WERI-Rb-1 (cell line): ENCODE measurements at regions not wholly inside any gene's neighbourhood (a gene's known extent, or its start where the extent isn't known, plus 50 kb on each side); places are given as distances from the start of the nearest gene placed in this dataset.
A peak's percentile ranks its signal among the peaks of the same experiment; 100 is the strongest.

Experiments used
- DNase-seq: peaks from one replicate; pipeline ENCODE4 v3.0.0-alpha.2; 2020
- H3K27ac ChIP-seq: fragments of 250-450 bp; sonication (Bioruptor Pico); 2 replicates; pipeline ENCODE4 v1.5.1; 2020; ENCODE audit warnings: mild to moderate bottlenecking, moderate library complexity
- H3K27me3 ChIP-seq: fragments of 250-450 bp; sonication (Bioruptor Pico); 2 replicates; pipeline ENCODE4 v1.5.1; 2021; ENCODE audit warnings: mild to moderate bottlenecking, low read depth, moderate library complexity; ENCODE audit not compliant: insufficient read depth, severe bottlenecking
- H3K36me3 ChIP-seq: fragments of 250-450 bp; sonication (Bioruptor Pico); 2 replicates; pipeline ENCODE4 v1.5.1; 2020; ENCODE audit warnings: mild to moderate bottlenecking, moderate library complexity
- H3K4me3 ChIP-seq: 2 replicates; pipeline ENCODE4 v1.5.1; 2011; ENCODE audit warnings: low read depth, mild to moderate bottlenecking, control low read depth, low read length
- H3K9me3 ChIP-seq: fragments of 250-450 bp; sonication (Bioruptor Pico); 2 replicates; pipeline ENCODE4 v1.5.1; 2021; ENCODE audit warnings: mild to moderate bottlenecking, moderate library complexity; ENCODE audit not compliant: severe bottlenecking
- TF ChIP-seq, protein P1 (sequence below): IDR thresholded peaks from 2 replicates; pipeline ENCODE4 v1.5.1; 2011; ENCODE audit warnings: low read depth, mild to moderate bottlenecking, control low read depth, inconsistent platforms, low read length

DNA sequence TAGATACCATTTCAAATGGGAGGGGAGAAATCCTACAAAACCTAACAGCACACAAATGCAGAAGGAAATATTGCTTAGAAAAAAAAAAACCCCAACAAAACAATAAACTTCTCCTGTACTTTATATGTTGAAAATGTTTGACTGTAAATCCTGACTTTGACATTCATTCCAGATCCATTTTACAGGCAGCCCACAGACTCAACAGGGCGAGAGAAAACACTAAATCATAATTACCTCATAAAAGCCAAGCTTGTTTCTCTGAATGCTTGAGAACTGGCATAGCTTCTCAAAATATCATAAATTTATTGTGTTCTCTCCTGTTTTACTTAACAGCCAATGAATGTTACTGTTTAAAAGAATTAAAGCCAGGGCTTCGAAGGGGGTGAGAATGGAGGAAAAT is 273.2 kb downstream of the CD83 start:
- Histone ChIP-seq H3K27me3 (no peaks in the 10 kb centered on the region), H3K36me3 (no peaks in the 10 kb centered on the region), H3K4me3 (no peak overlapping the region), H3K9me3 (no peaks in the 10 kb centered on the region), H3K27ac (no peak overlapping the region)
- no peak for DNase-seq
- TF ChIP-seq, protein P1, sequence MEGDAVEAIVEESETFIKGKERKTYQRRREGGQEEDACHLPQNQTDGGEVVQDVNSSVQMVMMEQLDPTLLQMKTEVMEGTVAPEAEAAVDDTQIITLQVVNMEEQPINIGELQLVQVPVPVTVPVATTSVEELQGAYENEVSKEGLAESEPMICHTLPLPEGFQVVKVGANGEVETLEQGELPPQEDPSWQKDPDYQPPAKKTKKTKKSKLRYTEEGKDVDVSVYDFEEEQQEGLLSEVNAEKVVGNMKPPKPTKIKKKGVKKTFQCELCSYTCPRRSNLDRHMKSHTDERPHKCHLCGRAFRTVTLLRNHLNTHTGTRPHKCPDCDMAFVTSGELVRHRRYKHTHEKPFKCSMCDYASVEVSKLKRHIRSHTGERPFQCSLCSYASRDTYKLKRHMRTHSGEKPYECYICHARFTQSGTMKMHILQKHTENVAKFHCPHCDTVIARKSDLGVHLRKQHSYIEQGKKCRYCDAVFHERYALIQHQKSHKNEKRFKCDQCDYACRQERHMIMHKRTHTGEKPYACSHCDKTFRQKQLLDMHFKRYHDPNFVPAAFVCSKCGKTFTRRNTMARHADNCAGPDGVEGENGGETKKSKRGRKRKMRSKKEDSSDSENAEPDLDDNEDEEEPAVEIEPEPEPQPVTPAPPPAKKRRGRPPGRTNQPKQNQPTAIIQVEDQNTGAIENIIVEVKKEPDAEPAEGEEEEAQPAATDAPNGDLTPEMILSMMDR, result no peak

DNA sequence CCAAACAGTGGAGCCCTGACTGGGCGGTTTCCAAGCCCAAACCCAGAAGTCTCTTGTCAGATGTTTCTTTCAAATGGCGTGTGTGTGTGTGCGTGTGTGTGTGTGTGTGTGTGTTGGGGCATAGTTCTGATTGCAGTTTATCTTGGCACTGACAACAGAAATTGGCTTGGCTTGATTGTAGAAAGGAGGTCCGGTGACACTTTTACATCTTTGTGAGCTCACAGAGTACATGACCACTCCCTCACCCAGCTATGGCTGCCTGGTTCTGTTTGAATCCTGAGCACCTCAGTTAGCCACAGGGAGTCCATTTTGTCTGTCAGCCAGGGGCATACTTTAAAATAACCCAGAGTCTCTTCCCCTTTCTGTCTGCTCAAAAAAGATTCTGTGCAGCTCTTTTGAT is 276.3 kb downstream of the CD83 start:
- TF ChIP-seq, protein P1, result no peak
- Histone ChIP-seq H3K36me3 (no peaks in the 10 kb centered on the region), H3K27me3 (no peaks in the 10 kb centered on the region), H3K27ac (no peak overlapping the region), H3K9me3 (no peaks in the 10 kb centered on the region), H3K4me3 (no peak overlapping the region)
- no peak for DNase-seq

DNA sequence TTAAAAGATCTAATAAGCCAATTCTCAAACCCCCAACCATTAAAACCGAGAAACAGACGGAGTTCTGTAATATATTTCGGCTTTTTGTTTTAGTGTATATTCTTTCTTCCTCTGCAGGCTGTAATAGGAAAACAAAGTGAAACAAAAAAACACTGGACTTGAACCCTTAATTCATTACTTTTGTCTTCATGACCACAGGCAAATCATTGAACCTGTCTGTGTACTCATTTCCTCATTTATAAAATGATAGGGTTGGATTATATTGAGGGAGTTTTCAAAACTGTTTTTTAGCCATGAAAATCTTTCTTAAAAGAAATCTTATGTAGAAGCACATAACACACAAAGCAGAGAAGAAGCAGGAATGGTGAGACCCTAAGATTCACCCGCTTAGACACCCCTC is 278.8 kb downstream of the CD83 start:
- Histone ChIP-seq H3K36me3 (no peaks in the 10 kb centered on the region), H3K27ac (no peak overlapping the region), H3K9me3 (no peaks in the 10 kb centered on the region), H3K27me3 (no peaks in the 10 kb centered on the region), H3K4me3 (no peak overlapping the region)
- no peak for DNase-seq
- TF ChIP-seq, protein P1, result no peak

DNA sequence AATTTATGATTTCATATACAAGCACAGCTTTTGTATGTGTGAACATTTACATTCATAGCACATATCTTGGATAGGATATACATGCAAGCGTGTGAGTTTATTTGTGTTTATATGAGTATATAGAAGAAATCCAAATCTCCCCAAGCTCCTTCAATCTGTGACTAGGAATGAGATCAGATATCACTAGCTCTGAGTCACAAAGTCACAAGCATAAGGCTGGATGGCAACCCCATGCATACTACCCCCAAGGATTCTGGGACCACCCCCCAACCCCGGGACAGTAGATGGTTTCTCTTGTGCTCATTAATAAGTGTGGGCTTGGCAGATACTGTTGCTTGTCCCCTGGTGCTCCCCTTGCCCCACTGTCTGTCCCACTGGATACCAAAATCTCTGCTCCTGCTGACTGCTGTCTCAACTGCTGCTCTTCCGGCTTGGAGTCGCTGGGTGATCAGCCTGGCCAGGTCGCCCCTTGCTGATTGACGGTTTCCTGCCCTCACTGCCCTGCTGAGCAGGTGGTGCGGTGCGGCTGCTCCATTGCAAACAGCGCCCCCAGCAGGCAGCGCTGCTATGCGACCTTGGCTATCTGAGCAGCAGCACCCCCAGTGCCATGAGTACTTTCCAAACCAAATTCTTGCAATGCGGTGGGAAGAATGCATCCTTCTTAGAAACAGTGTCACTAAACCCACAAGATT is 279.4 kb downstream of the CD83 start:
- peak; percentile 28 for DNase-seq
- Histone ChIP-seq H3K27me3 (no peaks in the 10 kb centered on the region), H3K9me3 (no peaks in the 10 kb centered on the region), H3K27ac (no peak overlapping the region), H3K4me3 (no peak overlapping the region), H3K36me3 (no peaks in the 10 kb centered on the region)
- TF ChIP-seq, protein P1, result peak; percentile 70

DNA sequence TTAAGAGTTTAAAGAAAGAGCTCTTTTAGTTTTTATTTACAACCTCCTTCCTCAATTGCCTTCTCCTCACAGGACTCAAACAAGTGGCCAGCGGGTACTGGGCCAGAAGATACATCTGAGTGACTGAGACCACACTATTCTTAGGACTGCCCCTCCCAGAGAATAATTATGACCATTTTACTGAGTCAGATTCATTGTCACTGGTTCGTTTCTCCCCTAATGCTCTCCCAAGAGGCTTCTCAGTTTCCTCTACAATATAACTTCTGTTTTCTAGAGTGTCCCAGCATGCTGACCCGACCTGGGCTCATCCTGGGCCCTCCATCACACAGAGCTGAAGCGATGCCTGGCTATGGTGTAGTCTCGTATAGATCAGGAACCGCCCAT is 279.9 kb downstream of the CD83 start:
- TF ChIP-seq, protein P1, result no peak
- H3K36me3 ChIP-seq, result no peaks in the 10 kb centered on the region
- H3K27me3 ChIP-seq, result no peaks in the 10 kb centered on the region
- no peak overlapping the region for H3K27ac ChIP-seq
- no peak for DNase-seq
- H3K9me3 ChIP-seq, result no peaks in the 10 kb centered on the region
- H3K4me3 ChIP-seq, result no peak overlapping the region

DNA sequence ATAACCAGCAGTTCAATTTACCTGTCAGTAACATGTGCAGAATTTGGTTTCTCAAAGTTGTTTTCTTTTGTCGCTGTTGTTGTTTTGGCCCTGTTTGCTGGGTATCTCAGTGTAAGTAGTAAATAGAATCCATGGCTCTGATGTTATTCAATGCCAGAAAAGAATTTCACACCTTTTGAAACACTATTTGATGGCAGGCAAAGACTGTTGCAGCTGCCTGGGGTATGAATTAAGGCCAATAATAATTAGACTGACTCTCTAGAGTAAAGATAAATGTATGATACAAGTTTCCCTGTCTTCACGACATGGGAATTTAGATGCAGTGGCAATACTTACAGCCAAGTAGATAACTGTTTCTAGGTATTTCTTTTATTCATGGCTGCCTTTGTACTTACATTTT is 281.4 kb downstream of the CD83 start:
- Histone ChIP-seq H3K9me3 (no peaks in the 10 kb centered on the region), H3K36me3 (no peaks in the 10 kb centered on the region), H3K27ac (no peak overlapping the region), H3K4me3 (no peak overlapping the region), H3K27me3 (no peaks in the 10 kb centered on the region)
- TF ChIP-seq, protein P1, result no peak
- no peak for DNase-seq
